K562 (cell line): ENCODE measurements at regions not wholly inside any gene's neighbourhood (a gene's known extent, or its start where the extent isn't known, plus 50 kb on each side); places are given as distances from the start of the nearest gene placed in this dataset.

Experiments
- ATAC-seq: fragments of 200-7000 bp; cut with Tn5 transposase; 3 replicates; pipeline ENCODE4 v1.9.1; 2020; ENCODE audit warnings: moderate library complexity
- BruUV-seq: library from RNA; stranded (reverse); fragments of 400-500 nt; replicated peaks from 2 replicates; lab custom pipeline; 2021; lab: Mats Ljungman, UMichigan
- CTCF ChIA-PET: fragments of 300-600 bp; formaldehyde crosslinking; extraction: SDS; loops from one replicate; lab custom pipeline; 2021; ENCODE audit warnings: low intra/inter-chr PET ratio; lab: Yijun Ruan, JAX
- POLR2A ChIA-PET: fragments of 300-600, 350-650 bp; sonication (Branson Sonifier 250); formaldehyde crosslinking; extraction: SDS; loops from one replicate; lab custom pipeline; 2021; ENCODE audit warnings: antibody characterized with exemption, inconsistent platforms; lab: Yijun Ruan, JAX
- DNase-seq, 4 experiments: peaks; one replicate each; pipeline versions ENCODE4 v3.0.0 to v3.0.0-alpha.2; 2011 to 2018; ENCODE audit warnings: low spot score in 3 of 4, mixed read lengths in 3 of 4; ENCODE audit errors: extremely low read depth in 1 of 4
- FAIRE-seq: peaks from 2 replicates; lab custom pipeline; 2011; peaks lifted over from hg19 to GRCh38; lab: Jason Lieb, UNC
- H2AFZ ChIP-seq: 2 replicates; pipeline ENCODE4 v1.6.0; 2011; ENCODE audit warnings: low read depth, low read length, control low read depth, inconsistent platforms
- H3K27ac ChIP-seq: fragments of 200-600 bp; 3 replicates; pipeline ENCODE4 v1.8.0; 2011; ENCODE audit warnings: low read depth, mild to moderate bottlenecking, control low read depth, inconsistent platforms, low read length, moderate library complexity, mixed read lengths; ENCODE audit errors: extremely low read depth
- H3K27me3 ChIP-seq, 2 experiments: fragments of 300-600 bp in 1 of 2; 2 replicates in 1 of 2; 3 replicates in 1 of 2; pipeline versions ENCODE4 v1.6.0 to v1.8.0; 2011; ENCODE audit warnings: inconsistent platforms in 2 of 2, low read length in 2 of 2, mild to moderate bottlenecking in 1 of 2, mixed read lengths in 1 of 2, moderate library complexity in 1 of 2; ENCODE audit not compliant: control insufficient read depth in 2 of 2, insufficient read depth in 2 of 2
- H3K36me3 ChIP-seq: fragments of 300-600 bp; 3 replicates; pipeline ENCODE4 v1.8.0; 2011; ENCODE audit warnings: mild to moderate bottlenecking, low read length, inconsistent platforms; ENCODE audit not compliant: control insufficient read depth, insufficient read depth
- H3K4me1 ChIP-seq, 2 experiments: fragments of 200-600 bp in 1 of 2; replicated peaks in 1 of 2; 2 replicates in 1 of 2; 3 replicates in 1 of 2; pipeline versions ENCODE4 v1.5.1 to v1.8.0; 2011; ENCODE audit warnings: inconsistent platforms in 2 of 2, low read length in 2 of 2, mild to moderate bottlenecking in 1 of 2, mixed read lengths in 1 of 2, moderate library complexity in 1 of 2; ENCODE audit not compliant: control insufficient read depth in 2 of 2, insufficient read depth in 2 of 2
- H3K4me2 ChIP-seq: 2 replicates; pipeline ENCODE4 v1.6.1; 2011; ENCODE audit warnings: low read length, control low read depth, inconsistent platforms, mixed read lengths; ENCODE audit not compliant: insufficient read depth
- H3K4me3 ChIP-seq: fragments of 200-600 bp; sonication (generic), shearing (Covaris generic); 2 replicates; pipeline ENCODE4 v1.5.1; 2016; ENCODE audit warnings: control low read depth, inconsistent platforms
- H3K79me2 ChIP-seq: fragments of 200-600 bp; 3 replicates; pipeline ENCODE4 v1.8.0; 2011; ENCODE audit warnings: low read length, inconsistent platforms; ENCODE audit not compliant: control insufficient read depth, insufficient read depth
- H3K9ac ChIP-seq, 2 experiments: 2 replicates each; pipeline versions ENCODE4 v1.6.0 to v1.6.1; 2011; ENCODE audit warnings: low read depth in 2 of 2, low read length in 2 of 2, control low read depth in 1 of 2, inconsistent platforms in 1 of 2, mild to moderate bottlenecking in 1 of 2, mixed read lengths in 1 of 2; ENCODE audit not compliant: insufficient read depth in 1 of 2
- H3K9me1 ChIP-seq: one replicate; pipeline ENCODE4 v1.6.0; 2011; ENCODE audit warnings: inconsistent platforms, mild to moderate bottlenecking, low read length, moderate library complexity; ENCODE audit not compliant: control insufficient read depth, insufficient read depth
- H3K9me3 ChIP-seq: replicated peaks from 2 replicates; pipeline ENCODE4 v1.5.1; 2011; ENCODE audit warnings: low read depth, low read length, inconsistent platforms; ENCODE audit not compliant: control insufficient read depth, insufficient read depth
- H4K20me1 ChIP-seq: replicated peaks from 2 replicates; pipeline ENCODE4 v1.6.1; 2011; ENCODE audit warnings: low read length, inconsistent platforms, mixed read lengths; ENCODE audit not compliant: control insufficient read depth, insufficient read depth
- CAMTA2 ChIP-seq: fragments of 250-450 bp; sonication (Bioruptor Pico); conservative IDR thresholded peaks from 2 replicates; pipeline ENCODE4 v1.5.1; 2022
- E2F5 ChIP-seq: sonication (generic); formaldehyde crosslinking; IDR thresholded peaks from 2 replicates; pipeline ENCODE4 v1.8.0; 2022; ENCODE audit warnings: mild to moderate bottlenecking, missing genetic modification reagents
- ETV1 ChIP-seq: fragments of 450-650 bp; conservative IDR thresholded peaks from 2 replicates; pipeline ENCODE4 v1.6.1; 2016; ENCODE audit warnings: missing genetic modification characterization, control low read depth, low read depth, missing compliant biosample characterization
- FOSL1 ChIP-seq: fragments of 200-800 bp; sonication (Bioruptor generic); conservative IDR thresholded peaks from 2 replicates; pipeline ENCODE4 v1.6.1; 2016; ENCODE audit warnings: missing genetic modification characterization, missing compliant biosample characterization
- HMG20A ChIP-seq: fragments of 450-650 bp; formaldehyde crosslinking; conservative IDR thresholded peaks from 2 replicates; pipeline ENCODE4 v1.4.0; 2020; ENCODE audit warnings: mild to moderate bottlenecking, mixed read lengths
- RNF2 ChIP-seq: sonication (generic); IDR thresholded peaks from 2 replicates; pipeline ENCODE4 v1.6.1; 2016
- SMAD2 ChIP-seq: fragments of 150-350 bp; IDR thresholded peaks from 2 replicates; pipeline ENCODE4 v1.6.1; 2014; ENCODE audit warnings: low read depth, mild to moderate bottlenecking, low read length
- SNAPC5 ChIP-seq: fragments of 250-450 bp; sonication (Bioruptor Pico); IDR thresholded peaks from 2 replicates; pipeline ENCODE4 v1.8.0; 2021; ENCODE audit warnings: moderate library complexity, mild to moderate bottlenecking, inconsistent platforms
- ZNF507 ChIP-seq: conservative IDR thresholded peaks from 2 replicates; pipeline ENCODE4 v1.6.1; 2017; ENCODE audit warnings: missing genetic modification characterization, missing compliant biosample characterization
- ZNF778 ChIP-seq: fragments of 450-650 bp; formaldehyde crosslinking; IDR thresholded peaks from 2 replicates; pipeline ENCODE4 v1.4.0; 2020; ENCODE audit warnings: mild to moderate bottlenecking, moderate library complexity
- in situ Hi-C: fragments of 300-500 bp; cut with MboI; formaldehyde crosslinking; loops from 4 replicates; pipeline ENCODE4 v1.15.0; 2018; ENCODE audit warnings: inconsistent platforms, mixed read lengths
- intact Hi-C: fragments of 100-400 bp; cut with micrococcal nuclease; formaldehyde crosslinking; loops from 2 replicates; pipeline ENCODE4 v1.14.2; 2022
- TF ChIP-seq, protein P1 (sequence below), 2 experiments: fragments of 450-650 bp; formaldehyde crosslinking in 1 of 2; IDR thresholded peaks; 2 replicates each; pipeline versions ENCODE4 v1.4.0 to v1.6.1; 2014 to 2020; ENCODE audit warnings: mild to moderate bottlenecking in 2 of 2, borderline replicate concordance in 1 of 2, low read depth in 1 of 2

- H3K27ac ChIP-seq: no peak overlapping the region
- in situ Hi-C loops: no loop called here
- H3K79me2 ChIP-seq: no peaks in the 10 kb centered on the region
- H4K20me1 ChIP-seq: no peaks in the 10 kb centered on the region
- no peak overlapping the region for H3K4me3 ChIP-seq
- H3K9me3 ChIP-seq: no peaks in the 10 kb centered on the region
- no peaks in the 10 kb centered on the region for H3K27me3 ChIP-seq
- BruUV-seq: no TSS peak
- H3K9ac ChIP-seq: no peak overlapping the region
- ChIA-PET POLR2A (interaction anchor here (0.6 kb wide), 1 partner anchor 11 kb away, joined by 3 read pairs; no protein-coding TSS in a partner anchor), CTCF (no interaction called here)
- intact Hi-C loops: no loop called here
- H3K4me2 ChIP-seq: no peak overlapping the region
- peaks cover 0 to 3% of the 10 kb centered on the region in 2 experiments; a peak in 1 of 5 replicates for H3K4me1 ChIP-seq
- ATAC-seq (no peak), FAIRE-seq (no peak), DNase-seq (no peak)
- H3K9me1 ChIP-seq: no peaks in the 10 kb centered on the region
- H2AFZ ChIP-seq: no peak overlapping the region
- H3K36me3 ChIP-seq: no peaks in the 10 kb centered on the region
- TF ChIP-seq ETV1: no peak
- TF ChIP-seq CAMTA2 (CRISPR knock-in tag): no peak
- TF ChIP-seq ZNF778 (CRISPR knock-in tag): no peak
- TF ChIP-seq, protein P1, sequence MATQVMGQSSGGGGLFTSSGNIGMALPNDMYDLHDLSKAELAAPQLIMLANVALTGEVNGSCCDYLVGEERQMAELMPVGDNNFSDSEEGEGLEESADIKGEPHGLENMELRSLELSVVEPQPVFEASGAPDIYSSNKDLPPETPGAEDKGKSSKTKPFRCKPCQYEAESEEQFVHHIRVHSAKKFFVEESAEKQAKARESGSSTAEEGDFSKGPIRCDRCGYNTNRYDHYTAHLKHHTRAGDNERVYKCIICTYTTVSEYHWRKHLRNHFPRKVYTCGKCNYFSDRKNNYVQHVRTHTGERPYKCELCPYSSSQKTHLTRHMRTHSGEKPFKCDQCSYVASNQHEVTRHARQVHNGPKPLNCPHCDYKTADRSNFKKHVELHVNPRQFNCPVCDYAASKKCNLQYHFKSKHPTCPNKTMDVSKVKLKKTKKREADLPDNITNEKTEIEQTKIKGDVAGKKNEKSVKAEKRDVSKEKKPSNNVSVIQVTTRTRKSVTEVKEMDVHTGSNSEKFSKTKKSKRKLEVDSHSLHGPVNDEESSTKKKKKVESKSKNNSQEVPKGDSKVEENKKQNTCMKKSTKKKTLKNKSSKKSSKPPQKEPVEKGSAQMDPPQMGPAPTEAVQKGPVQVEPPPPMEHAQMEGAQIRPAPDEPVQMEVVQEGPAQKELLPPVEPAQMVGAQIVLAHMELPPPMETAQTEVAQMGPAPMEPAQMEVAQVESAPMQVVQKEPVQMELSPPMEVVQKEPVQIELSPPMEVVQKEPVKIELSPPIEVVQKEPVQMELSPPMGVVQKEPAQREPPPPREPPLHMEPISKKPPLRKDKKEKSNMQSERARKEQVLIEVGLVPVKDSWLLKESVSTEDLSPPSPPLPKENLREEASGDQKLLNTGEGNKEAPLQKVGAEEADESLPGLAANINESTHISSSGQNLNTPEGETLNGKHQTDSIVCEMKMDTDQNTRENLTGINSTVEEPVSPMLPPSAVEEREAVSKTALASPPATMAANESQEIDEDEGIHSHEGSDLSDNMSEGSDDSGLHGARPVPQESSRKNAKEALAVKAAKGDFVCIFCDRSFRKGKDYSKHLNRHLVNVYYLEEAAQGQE (IDR thresholded peaks at IDR 0.05; ENCODE audit: borderline replicate concordance): no peak
- TF ChIP-seq, protein P1 (CRISPR knock-in tag; IDR thresholded peaks at IDR 0.05; ENCODE audit: low read depth): no peak
- no peak for TF ChIP-seq FOSL1 (tag)
- TF ChIP-seq SNAPC5 (CRISPR knock-in tag): no peak
- TF ChIP-seq ZNF507 (tag): no peak
- no peak for TF ChIP-seq SMAD2
- no peak for TF ChIP-seq E2F5
- TF ChIP-seq HMG20A: no peak
- TF ChIP-seq RNF2: no peak
Measured at GRCh38 chr9:105858877-105859276, 164.5 kb downstream of the TMEM38B start.
